Liver (tissue), 3 donors: ENCODE measurements at regions not wholly inside any gene's neighbourhood (a gene's known extent, or its start where the extent isn't known, plus 50 kb on each side); places are given as distances from the start of the nearest gene placed in this dataset.

Source experiments
- GABPA ChIP-seq, 2 donors: IDR thresholded peaks in 1 of 2; conservative IDR thresholded peaks in 1 of 2; 2 replicates each; pipeline ENCODE4 v1.6.1; 2016; ENCODE audit warnings: antibody characterized with exemption in 2 of 2, mild to moderate bottlenecking in 1 of 2, moderate library complexity in 1 of 2
- HNF4A ChIP-seq, 2 donors: conservative IDR thresholded peaks; 2 replicates each; pipeline ENCODE4 v1.6.1; 2016; ENCODE audit warnings: antibody characterized with exemption in 2 of 2, mild to moderate bottlenecking in 2 of 2
- RAD21 ChIP-seq, 2 donors: IDR thresholded peaks; 2 replicates each; pipeline ENCODE4 v1.6.1; 2016; ENCODE audit warnings: antibody characterized with exemption in 2 of 2, mild to moderate bottlenecking in 2 of 2
- SP1 ChIP-seq: IDR thresholded peaks from 2 replicates; pipeline ENCODE4 v1.6.1; 2018; ENCODE audit warnings: antibody characterized with exemption, mild to moderate bottlenecking
- TF ChIP-seq, protein P1 (sequence below): fragments of 150-350 bp; IDR thresholded peaks from 2 replicates; pipeline ENCODE4 v1.5.1; 2017; ENCODE audit warnings: improper control_type of control experiment, low read depth, low read length; ENCODE audit not compliant: missing input control
- TF ChIP-seq, protein P2 (sequence below): IDR thresholded peaks from 2 replicates; pipeline ENCODE4 v1.6.1; 2016; ENCODE audit warnings: antibody characterized with exemption, mild to moderate bottlenecking
- donor health status: healthy.
- donor health status: healthy.

DNA sequence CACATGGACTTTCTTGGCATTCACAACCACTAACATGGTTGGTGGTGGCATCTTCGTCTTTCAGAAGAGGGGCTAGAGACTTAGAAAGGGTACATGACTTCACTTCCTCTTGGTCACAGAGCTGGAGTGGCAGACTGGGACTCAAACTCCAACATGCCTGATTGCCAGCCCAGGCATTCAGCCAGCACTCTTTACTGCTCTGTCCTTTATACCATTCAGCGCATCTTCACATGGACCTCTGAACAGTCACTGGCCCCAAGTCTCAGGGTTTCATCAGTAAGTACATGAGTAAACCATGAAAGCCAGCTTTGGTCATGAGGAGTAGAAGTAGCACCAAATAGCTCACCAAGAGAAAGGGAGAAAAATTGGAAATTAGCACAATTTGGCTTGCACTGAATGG, 148.4 kb upstream of the KLF14 start:
- TF ChIP-seq SP1 (no peak), RAD21 (IDR thresholded peaks at IDR 0.05) (no peak), GABPA (IDR thresholded peaks at IDR 0.05 in 1 of 2, conservative IDR thresholded peaks at IDR 0.05 in 1 of 2) (no peak), HNF4A (conservative IDR thresholded peaks at IDR 0.05) (peak; percentile 22 to 58)
- TF ChIP-seq, protein P1, sequence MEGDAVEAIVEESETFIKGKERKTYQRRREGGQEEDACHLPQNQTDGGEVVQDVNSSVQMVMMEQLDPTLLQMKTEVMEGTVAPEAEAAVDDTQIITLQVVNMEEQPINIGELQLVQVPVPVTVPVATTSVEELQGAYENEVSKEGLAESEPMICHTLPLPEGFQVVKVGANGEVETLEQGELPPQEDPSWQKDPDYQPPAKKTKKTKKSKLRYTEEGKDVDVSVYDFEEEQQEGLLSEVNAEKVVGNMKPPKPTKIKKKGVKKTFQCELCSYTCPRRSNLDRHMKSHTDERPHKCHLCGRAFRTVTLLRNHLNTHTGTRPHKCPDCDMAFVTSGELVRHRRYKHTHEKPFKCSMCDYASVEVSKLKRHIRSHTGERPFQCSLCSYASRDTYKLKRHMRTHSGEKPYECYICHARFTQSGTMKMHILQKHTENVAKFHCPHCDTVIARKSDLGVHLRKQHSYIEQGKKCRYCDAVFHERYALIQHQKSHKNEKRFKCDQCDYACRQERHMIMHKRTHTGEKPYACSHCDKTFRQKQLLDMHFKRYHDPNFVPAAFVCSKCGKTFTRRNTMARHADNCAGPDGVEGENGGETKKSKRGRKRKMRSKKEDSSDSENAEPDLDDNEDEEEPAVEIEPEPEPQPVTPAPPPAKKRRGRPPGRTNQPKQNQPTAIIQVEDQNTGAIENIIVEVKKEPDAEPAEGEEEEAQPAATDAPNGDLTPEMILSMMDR = no peak
- TF ChIP-seq, protein P2, sequence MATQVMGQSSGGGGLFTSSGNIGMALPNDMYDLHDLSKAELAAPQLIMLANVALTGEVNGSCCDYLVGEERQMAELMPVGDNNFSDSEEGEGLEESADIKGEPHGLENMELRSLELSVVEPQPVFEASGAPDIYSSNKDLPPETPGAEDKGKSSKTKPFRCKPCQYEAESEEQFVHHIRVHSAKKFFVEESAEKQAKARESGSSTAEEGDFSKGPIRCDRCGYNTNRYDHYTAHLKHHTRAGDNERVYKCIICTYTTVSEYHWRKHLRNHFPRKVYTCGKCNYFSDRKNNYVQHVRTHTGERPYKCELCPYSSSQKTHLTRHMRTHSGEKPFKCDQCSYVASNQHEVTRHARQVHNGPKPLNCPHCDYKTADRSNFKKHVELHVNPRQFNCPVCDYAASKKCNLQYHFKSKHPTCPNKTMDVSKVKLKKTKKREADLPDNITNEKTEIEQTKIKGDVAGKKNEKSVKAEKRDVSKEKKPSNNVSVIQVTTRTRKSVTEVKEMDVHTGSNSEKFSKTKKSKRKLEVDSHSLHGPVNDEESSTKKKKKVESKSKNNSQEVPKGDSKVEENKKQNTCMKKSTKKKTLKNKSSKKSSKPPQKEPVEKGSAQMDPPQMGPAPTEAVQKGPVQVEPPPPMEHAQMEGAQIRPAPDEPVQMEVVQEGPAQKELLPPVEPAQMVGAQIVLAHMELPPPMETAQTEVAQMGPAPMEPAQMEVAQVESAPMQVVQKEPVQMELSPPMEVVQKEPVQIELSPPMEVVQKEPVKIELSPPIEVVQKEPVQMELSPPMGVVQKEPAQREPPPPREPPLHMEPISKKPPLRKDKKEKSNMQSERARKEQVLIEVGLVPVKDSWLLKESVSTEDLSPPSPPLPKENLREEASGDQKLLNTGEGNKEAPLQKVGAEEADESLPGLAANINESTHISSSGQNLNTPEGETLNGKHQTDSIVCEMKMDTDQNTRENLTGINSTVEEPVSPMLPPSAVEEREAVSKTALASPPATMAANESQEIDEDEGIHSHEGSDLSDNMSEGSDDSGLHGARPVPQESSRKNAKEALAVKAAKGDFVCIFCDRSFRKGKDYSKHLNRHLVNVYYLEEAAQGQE = no peak
